ENCODE measurements at regions not wholly inside any gene's neighbourhood (a gene's known extent, or its start where the extent isn't known, plus 50 kb on each side); places are given as distances from the start of the nearest gene placed in this dataset.

DNA sequence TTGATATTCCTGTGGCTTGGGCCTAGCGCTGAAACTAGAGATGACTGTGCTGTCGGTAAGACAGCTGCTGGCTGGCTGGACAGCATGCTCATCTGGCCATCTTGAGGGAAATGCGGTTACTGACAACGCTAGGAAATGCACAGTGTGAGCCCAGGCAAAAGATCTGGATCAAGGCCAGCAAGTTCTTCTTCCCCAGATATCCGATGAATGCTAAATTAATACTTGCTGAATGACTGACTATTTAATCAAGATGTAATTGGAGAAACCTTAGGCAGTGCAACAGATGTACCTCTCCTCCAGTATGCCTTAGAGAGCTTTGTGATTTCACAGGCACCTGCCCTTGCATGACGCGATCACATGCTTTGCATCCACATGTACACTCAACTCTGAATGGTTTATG, 659.1 kb downstream of the EFNA5 start:
- WGBS, 5 donors, result 83 to 93% (median 89%) methylated on average over 7 of the region's 7 CpGs

DNA sequence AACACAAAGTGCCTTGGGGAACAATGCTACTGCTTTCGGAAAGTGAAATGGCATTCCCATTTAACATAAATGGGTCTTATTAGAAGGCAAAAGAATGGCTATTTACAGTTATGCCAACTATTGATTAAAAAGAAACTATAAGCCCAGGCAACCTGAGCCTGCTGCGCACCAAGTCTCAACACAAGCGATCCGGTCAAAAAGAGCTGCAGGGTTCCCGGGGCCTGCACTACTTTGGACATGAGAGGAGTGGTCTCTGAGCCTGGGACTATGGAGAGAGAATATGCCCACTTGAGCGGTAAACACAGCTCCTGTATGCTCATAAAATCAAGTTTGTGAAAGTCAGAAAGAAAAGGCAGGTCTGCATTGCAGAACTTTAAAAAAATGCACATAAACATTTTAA, 660.7 kb downstream of the EFNA5 start:
- no peaks in the 10 kb centered on the region for H3K27me3 ChIP-seq
- DNase-seq, result no peak
- H3K9me3 ChIP-seq, result no peaks in the 10 kb centered on the region
- no peaks in the 10 kb centered on the region for H3K4me1 ChIP-seq
- H3K4me3 ChIP-seq, result no peak overlapping the region
- no peaks in the 10 kb centered on the region for H3K36me3 ChIP-seq
- no peak overlapping the region for H3K27ac ChIP-seq
- intact Hi-C loops (cut with DNase I; ENCODE audit: low total_unique reads), result no loop called here
- no peak for TF ChIP-seq CTCF (IDR thresholded peaks at IDR 0.05)
- no peak for TF ChIP-seq POLR2A (IDR thresholded peaks at IDR 0.05)
- TF ChIP-seq EP300 (IDR thresholded peaks at IDR 0.05), result no peak
- TF ChIP-seq POLR2AphosphoS5 (IDR thresholded peaks at IDR 0.05), result no peak
- whole genome bisulfite sequencing, 5 donors, result 93 to 99% (median 97%) methylated on average over 6 of the region's 6 CpGs

More for the DNA sequence above, 659.1 kb downstream of the EFNA5 start:
- DNase-seq, result peak in 1 of 2 donors; percentile 21
- no peaks in the 10 kb centered on the region for H3K9me3 ChIP-seq
- H3K27ac ChIP-seq, result no peak overlapping the region
- no peak for TF ChIP-seq POLR2AphosphoS5 (IDR thresholded peaks at IDR 0.05)
- no peak for TF ChIP-seq CTCF (IDR thresholded peaks at IDR 0.05)
- no peak for TF ChIP-seq POLR2A (IDR thresholded peaks at IDR 0.05)
- TF ChIP-seq EP300 (IDR thresholded peaks at IDR 0.05), result no peak
- H3K36me3 ChIP-seq, result no peaks in the 10 kb centered on the region
- intact Hi-C loops (cut with DNase I; ENCODE audit: low total_unique reads), result no loop called here
- no peaks in the 10 kb centered on the region for H3K4me1 ChIP-seq
- H3K4me3 ChIP-seq, result no peak overlapping the region
- no peaks in the 10 kb centered on the region for H3K27me3 ChIP-seq

DNA sequence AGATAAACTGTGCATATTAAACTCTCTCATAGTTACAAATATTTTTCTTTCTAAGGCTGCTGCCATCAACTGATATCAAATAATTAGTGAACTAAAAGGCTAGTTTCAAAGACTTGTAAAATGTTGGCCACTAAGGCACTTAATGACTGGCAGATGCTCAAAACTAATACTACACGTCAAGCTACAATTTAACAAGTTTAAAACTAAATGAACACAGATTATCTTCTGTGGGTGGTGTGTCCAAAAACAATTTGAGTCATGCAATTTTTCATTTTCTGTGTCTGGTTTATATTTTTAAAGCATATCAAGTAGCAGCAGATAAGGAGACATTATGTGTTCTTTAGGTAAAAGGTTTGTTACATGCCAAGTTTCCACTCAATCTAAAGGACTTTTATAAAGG, 665.1 kb downstream of the EFNA5 start:
- Histone ChIP-seq H3K4me3 (no peak overlapping the region), H3K36me3 (no peaks in the 10 kb centered on the region), H3K27ac (no peak overlapping the region), H3K9me3 (no peaks in the 10 kb centered on the region), H3K4me1 (no peaks in the 10 kb centered on the region), H3K27me3 (no peaks in the 10 kb centered on the region)
- intact Hi-C loops (cut with DNase I; ENCODE audit: low total_unique reads), result no loop called here
- WGBS, 5 donors, result 0 to 39% (median 15%) methylated on average over 1 of the region's 1 CpG
- no peak for DNase-seq
- no peak for TF ChIP-seq POLR2A (IDR thresholded peaks at IDR 0.05)
- TF ChIP-seq EP300 (IDR thresholded peaks at IDR 0.05), result no peak
- TF ChIP-seq POLR2AphosphoS5 (IDR thresholded peaks at IDR 0.05), result no peak
- TF ChIP-seq CTCF (IDR thresholded peaks at IDR 0.05), result no peak

GRCh38 chr5:107005161-107005560, 665.6 kb downstream of the EFNA5 start:
- Histone ChIP-seq H3K36me3 (no peaks in the 10 kb centered on the region), H3K4me3 (no peak overlapping the region), H3K4me1 (no peaks in the 10 kb centered on the region), H3K9me3 (no peaks in the 10 kb centered on the region), H3K27me3 (no peaks in the 10 kb centered on the region), H3K27ac (no peak overlapping the region)
- TF ChIP-seq POLR2AphosphoS5 (IDR thresholded peaks at IDR 0.05) (no peak), EP300 (IDR thresholded peaks at IDR 0.05) (no peak), POLR2A (IDR thresholded peaks at IDR 0.05) (no peak), CTCF (IDR thresholded peaks at IDR 0.05) (no peak)
- intact Hi-C loops (cut with DNase I; ENCODE audit: low total_unique reads), result no loop called here
- DNase-seq, result no peak
- 37 to 63% (median 60%) methylated on average over 4 of the region's 4 CpGs for WGBS, 5 donors

Measured in stomach (tissue), 8 donors.